Eye (tissue), 1 donor: ENCODE measurements at regions not wholly inside any gene's neighbourhood (a gene's known extent, or its start where the extent isn't known, plus 50 kb on each side); places are given as distances from the start of the nearest gene placed in this dataset.
"Not testable (repeated sequence)": the region's sequence is repeated elsewhere in the genome, so short reads cannot be mapped to it uniquely, and the experiment has no call there.

ENCODE experiments used
- DNase-seq: peaks from one replicate; pipeline ENCODE4 v3.0.0-alpha.2; 2015

DNA sequence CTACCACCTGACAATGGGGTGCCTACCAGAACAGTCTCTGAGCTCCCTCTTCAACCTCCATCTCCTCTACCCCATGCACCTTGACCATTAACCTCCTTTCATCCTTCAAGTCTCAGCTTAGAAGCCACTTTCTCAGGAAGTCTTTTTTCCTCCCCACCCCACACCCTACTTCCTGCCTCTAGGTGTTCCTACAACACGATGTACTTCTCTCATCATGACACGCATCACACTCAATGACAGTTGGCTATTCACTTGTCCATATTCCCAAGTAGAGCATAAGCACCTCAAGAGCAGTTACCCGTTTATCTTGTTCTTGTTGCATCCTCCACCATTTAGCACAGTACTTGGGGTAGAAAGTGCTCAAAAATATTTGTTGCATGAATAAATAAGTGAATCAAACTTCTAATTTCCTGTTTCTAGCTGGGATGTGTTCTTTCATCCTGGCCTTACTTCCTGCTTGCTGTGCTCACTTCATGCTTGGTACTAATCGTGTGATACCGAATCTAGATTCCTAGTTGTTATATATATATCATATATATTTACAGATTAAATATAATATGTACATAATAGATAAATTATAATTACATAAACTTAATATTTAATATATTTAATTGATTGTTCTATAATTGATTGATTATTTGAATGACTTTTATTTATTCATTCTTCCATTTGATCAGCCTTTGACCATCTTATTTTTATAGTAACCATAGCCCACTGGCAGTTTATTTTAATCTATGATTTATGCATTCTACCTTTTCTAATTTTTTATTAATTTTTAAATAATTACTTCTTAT, 177.5 kb upstream of the TMEM45B start:
- no peak for DNase-seq

DNA sequence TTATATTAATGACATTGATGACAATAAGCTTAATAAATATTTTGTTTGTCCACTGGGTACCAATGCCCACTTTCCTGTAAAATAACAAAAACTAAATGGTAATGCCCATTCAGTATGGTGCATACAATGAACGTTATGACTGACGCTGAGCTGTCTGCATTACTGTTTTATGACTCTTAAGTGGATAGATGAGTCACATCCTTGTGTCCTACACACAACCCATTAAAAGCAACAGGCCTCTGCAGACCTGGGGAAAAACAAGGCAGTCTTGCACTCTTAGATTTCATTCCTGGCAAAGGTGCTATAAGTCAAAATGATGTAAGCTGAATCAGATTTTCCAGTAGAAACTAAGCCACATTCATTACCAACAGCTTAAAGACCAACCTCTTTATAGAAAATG, 176.3 kb upstream of the TMEM45B start:
- no peak for DNase-seq

- no peak for DNase-seq
Observed at GRCh38 chr11:129640671-129641070, 175.0 kb upstream of the TMEM45B start.

DNA sequence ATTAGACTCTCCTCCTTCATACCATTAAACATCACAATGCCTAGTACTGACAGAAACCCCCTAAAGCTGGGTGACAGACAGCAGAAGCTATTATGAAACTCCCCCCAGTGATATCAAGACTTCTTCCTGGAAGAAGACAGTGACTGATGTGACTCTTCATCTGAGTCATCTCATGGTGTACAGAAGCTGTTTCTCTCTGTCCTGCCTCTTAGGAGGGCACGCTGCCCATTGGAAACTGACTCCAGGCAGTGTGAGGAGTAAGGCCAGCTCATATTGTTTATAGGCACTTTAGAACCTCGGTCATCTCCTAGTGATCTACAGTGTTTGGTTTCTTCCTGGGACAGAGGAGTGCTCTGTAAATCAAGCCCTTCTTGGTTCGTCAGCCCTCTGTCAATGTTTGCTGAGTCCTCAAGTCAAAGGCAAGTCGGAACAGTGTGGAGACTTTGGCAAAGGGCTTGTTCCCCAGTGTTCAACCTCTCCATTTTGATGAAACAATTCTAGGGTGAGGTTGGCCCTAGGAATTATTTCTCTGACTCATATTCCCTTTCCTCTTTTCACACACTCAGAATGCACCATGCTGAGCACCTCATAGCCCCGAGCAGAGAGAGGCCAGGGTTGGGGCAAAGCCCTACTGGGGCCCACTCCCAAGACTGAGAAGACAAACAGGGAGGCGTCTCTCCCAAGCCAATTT, 172.5 kb upstream of the TMEM45B start:
- DNase-seq: no peak

GRCh38 chr11:129644326-129644725, 171.3 kb upstream of the TMEM45B start:
- DNase-seq: no peak

DNA sequence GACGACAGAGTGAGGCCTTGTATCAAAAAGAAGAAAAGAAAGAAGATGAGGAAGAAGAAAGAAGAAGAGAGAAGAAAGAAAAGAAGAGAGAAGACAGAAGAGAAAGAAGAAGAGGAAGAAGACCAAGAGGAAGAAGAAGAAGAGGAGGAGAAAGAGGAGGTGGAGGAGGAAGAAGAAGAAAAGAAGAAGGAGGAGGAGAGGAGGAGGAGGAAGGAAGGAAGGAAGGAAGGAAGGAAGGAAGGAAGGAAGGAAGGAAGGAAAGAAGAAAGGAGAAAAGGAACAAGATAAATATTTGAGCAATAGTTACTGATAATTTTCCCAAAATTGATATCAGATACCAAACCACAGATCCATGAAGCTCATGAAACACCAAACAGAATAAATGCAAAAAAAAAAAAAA, 169.7 kb upstream of the TMEM45B start:
- no peak for DNase-seq

- not testable (repeated sequence) for DNase-seq
Observed at GRCh38 chr11:129650044-129650443, 165.6 kb upstream of the TMEM45B start.

DNA sequence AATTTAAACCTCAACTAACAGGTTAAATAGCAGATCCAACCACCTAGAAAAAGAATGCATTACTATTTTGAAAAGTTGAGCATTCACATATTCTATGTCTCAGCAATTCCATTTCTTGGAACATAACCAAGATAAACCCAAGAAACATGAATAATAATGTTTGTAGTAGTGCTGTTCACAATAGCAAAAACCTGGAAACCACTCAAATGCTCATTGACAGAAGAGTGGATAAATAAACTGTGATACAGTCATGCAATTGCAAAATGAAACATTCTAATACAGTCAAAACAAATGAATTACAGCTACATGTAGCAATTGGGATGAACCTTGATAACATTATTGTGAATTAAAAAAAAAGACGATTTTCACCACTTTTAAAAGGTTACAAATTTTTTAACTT, 162.8 kb upstream of the TMEM45B start:
- peak; percentile 15 for DNase-seq

GRCh38 chr11:129655247-129655832, 160.3 kb upstream of the TMEM45B start:
- DNase-seq: no peak

GRCh38 chr11:129657866-129658525, 157.7 kb upstream of the TMEM45B start:
- no peak for DNase-seq

- DNase-seq: no peak
Observed at GRCh38 chr11:129658526-129658867, 157.2 kb upstream of the TMEM45B start.

GRCh38 chr11:129680907-129681306, 134.7 kb upstream of the TMEM45B start:
- DNase-seq: no peak

- no peak for DNase-seq
Observed at GRCh38 chr11:129681344-129682114, 134.1 kb upstream of the TMEM45B start.

DNA sequence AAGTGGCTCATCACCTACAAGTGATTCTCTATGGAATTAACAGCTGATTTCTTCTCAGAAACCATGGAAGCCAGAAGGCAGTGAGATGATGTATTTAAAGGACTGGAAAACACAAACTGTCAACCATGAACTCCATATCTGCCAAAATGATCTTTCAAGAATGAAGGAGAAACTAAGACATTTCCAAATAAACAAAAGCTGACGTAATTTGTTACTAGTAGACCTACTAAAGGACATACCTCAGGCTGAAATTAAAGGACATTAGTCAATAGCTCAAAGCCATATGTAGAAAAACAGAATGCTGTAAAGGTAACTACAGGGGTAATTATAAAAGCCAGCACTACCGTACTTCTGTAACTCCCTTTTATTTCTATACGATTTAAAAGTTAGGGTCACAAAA, 129.4 kb upstream of the TMEM45B start:
- no peak for DNase-seq

DNA sequence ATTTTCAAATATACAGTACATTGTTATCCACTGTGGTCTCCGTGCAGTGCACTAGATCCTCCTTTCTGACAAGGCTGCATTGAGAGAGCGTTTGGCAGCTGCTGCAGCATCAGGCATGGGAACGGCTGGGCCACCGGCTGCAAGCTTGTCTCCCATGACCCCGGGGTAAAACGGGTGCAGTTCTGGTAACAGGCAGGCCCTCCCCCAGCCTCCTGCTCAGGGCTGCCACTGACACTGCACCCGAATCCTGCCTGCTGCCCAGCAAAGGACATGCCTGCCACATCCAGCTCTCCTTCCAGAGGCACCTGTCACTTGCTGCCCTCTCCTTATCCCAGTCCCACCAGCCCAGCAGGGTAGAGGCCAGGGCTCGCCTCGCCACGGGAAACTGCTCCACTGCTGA, 124.5 kb upstream of the TMEM45B start:
- DNase-seq: no peak

DNA sequence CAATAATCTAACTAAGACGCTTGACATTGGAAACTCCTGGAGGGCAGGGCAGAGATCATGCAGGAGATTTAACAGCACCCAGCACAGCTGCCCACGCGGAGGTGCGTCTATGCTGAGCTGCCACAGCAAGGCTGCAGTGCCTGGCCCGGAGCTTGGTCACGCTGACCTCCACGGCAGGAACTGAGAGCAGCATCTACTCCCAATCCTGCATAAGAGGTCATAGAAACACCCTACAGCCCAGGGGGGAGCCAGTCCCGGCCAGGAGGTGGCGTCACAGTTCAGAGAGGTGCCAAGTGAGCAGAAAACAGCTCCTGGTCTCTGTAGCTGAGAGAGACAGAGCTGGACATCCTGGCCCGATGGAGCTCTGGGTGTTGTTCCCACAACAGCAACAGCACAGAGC, 121.1 kb upstream of the TMEM45B start:
- DNase-seq: no peak

DNA sequence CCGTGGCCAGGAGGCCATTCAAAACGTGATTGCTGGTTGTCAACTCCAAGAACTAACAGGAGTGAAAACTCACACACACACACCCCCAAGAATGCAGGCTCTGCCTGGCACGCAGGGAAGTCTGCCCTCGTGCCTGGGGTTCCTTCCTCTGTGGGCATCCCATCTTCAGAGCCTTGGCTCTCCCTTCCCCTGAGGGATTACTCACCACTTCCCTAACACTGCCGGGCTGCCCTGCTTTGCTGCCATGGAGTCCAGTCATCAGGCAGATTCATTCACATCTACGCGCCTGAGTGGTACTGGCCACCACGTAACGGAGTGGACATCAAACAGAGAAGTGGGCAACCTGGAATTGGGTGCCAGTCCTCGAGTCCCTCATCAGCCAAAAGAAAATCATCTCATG, 120.7 kb upstream of the TMEM45B start:
- DNase-seq: no peak

- DNase-seq: peak; percentile 90
Observed at GRCh38 chr11:129695571-129696308, 119.9 kb upstream of the TMEM45B start.

GRCh38 chr11:129696309-129696989, 119.2 kb upstream of the TMEM45B start:
- DNase-seq: no peak

DNA sequence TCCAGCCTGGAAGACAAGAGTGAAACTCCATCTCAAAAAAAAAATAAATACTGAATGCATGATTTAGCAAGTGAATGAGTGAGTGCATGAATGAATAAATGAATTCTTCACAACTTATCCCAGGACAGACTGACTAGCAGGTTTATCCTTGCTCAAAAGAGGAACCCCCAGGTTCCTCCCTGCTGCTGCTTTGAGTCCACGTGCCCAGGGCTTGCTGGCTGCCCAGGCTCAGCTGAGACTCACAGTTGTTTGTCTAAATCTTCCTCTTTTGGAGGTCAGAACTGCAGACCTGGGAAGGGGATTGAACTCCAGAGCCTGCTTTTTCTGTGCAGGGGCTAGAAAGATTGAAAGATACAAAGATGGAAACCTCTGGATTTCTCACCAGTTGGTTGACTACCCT, 117.4 kb upstream of the TMEM45B start:
- no peak for DNase-seq

- DNase-seq: no peak
Observed at GRCh38 chr11:129699711-129700304, 115.8 kb upstream of the TMEM45B start.
